GM12874 (cell line): ENCODE measurements at regions not wholly inside any gene's neighbourhood (a gene's known extent, or its start where the extent isn't known, plus 50 kb on each side); places are given as distances from the start of the nearest gene placed in this dataset.

Source experiments
- CTCF ChIP-seq: IDR thresholded peaks from 2 replicates; pipeline ENCODE4 v1.5.1; 2011; ENCODE audit warnings: low read depth, mild to moderate bottlenecking, control low read depth, low read length, moderate library complexity; ENCODE audit not compliant: insufficient read depth

DNA sequence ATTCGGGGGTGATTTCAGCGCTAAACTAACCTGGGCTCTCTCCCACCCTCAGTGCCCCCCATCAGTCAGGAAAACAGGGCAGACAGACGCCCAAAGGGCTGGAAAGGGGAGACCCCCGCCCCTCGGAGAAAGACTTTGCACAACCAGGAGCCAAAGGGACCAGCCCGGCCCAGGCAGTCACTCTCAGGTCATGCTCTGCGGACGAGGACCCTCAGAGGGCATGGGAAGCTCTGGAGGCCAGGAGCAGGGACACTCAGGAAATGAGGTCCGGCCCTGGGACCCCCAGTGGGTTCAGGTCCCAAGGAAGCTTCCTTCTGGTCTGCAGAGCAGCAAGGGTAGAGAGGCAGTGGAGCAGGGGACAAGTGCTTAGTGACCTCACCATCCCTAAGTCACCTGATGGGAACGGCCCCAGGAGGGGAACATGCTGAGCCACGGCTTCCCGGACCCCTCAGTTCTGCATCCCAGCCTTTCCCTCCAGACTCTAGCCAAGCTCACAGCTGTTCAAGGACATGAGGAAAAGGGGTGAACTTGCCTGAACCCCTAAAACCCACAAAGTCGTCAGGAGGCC is 88.0 kb upstream of the GPC1 start:
- no peak for TF ChIP-seq CTCF

- TF ChIP-seq CTCF = no peak
Observed at GRCh38 chr2:240347949-240348500, 87.4 kb upstream of the GPC1 start.

DNA sequence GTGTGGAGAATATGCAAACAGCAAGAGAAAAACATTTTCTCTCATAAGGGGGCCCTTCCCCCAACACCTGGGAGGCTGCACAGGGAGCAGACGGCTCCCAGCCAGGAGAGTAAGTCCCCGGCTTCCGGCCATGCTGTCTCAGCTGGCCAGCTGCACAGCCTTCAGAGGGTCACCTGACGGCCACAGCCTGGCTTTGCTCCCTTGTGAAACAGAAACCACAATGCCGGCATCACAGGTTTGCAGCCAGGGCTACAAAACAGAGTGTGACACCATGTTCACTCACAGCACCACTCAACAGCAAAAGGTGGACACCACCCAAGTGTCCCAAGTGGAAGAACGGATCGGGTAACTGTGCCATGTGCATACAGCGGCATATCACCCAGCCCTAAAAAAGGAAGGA is 86.9 kb upstream of the GPC1 start:
- TF ChIP-seq CTCF = no peak

GRCh38 chr2:240349133-240350005 is 86.1 kb upstream of the GPC1 start:
- TF ChIP-seq CTCF = no peak

GRCh38 chr2:240350006-240350355 is 85.5 kb upstream of the GPC1 start:
- TF ChIP-seq CTCF = no peak

GRCh38 chr2:240350696-240351087 is 84.8 kb upstream of the GPC1 start:
- no peak for TF ChIP-seq CTCF

- no peak for TF ChIP-seq CTCF
Observed at GRCh38 chr2:240351088-240351741, 84.2 kb upstream of the GPC1 start.
